Lung (tissue), 11 donors: ENCODE measurements at regions not wholly inside any gene's neighbourhood (a gene's known extent, or its start where the extent isn't known, plus 50 kb on each side); places are given as distances from the start of the nearest gene placed in this dataset.

Experiments
- ATAC-seq: fragments of 200-7000 bp; cut with Tn5 transposase; one replicate; pipeline ENCODE4 v1.9.1; 2020; ENCODE audit warnings: moderate number of reproducible peaks; ENCODE audit not compliant: insufficient read depth, low FRiP score
- DNase-seq, 3 donors: peaks; one replicate each; pipeline ENCODE4 v3.0.0-alpha.2; 2013 to 2017
- H3K27ac ChIP-seq, 2 donors: one replicate each; pipeline ENCODE4 v1.5.1; 2013; ENCODE audit warnings: mild to moderate bottlenecking in 2 of 2, moderate library complexity in 2 of 2, control low read depth in 1 of 2, inconsistent platforms in 1 of 2, low read depth in 1 of 2, low read length in 1 of 2
- H3K27me3 ChIP-seq, 3 donors: one replicate each; pipeline ENCODE4 v1.5.1; 2013; ENCODE audit warnings: low read length in 2 of 3; ENCODE audit not compliant: control insufficient read depth in 3 of 3, insufficient read depth in 3 of 3
- H3K36me3 ChIP-seq, 4 donors: one replicate each; pipeline ENCODE4 v1.5.1; 2013; ENCODE audit warnings: low read length in 4 of 4, mild to moderate bottlenecking in 1 of 4, moderate library complexity in 1 of 4; ENCODE audit not compliant: control insufficient read depth in 4 of 4, insufficient read depth in 4 of 4
- H3K4me1 ChIP-seq, 5 donors: one replicate each; pipeline ENCODE4 v1.5.1; 2013; ENCODE audit warnings: low read length in 5 of 5, mild to moderate bottlenecking in 2 of 5, moderate library complexity in 1 of 5; ENCODE audit not compliant: control insufficient read depth in 5 of 5, insufficient read depth in 5 of 5
- H3K4me3 ChIP-seq: one replicate; pipeline ENCODE4 v1.5.1; 2013; ENCODE audit warnings: mild to moderate bottlenecking, control low read depth, moderate library complexity
- H3K9ac ChIP-seq, 2 donors: one replicate each; pipeline ENCODE4 v1.5.1; 2013; ENCODE audit warnings: low read length in 2 of 2, control low read depth in 1 of 2; ENCODE audit not compliant: insufficient read depth in 1 of 2
- H3K9me3 ChIP-seq, 4 donors: one replicate each; pipeline ENCODE4 v1.5.1; 2013; ENCODE audit warnings: low read length in 3 of 4, mild to moderate bottlenecking in 1 of 4, moderate library complexity in 1 of 4; ENCODE audit not compliant: control insufficient read depth in 4 of 4, insufficient read depth in 3 of 4
- CTCF ChIP-seq: IDR thresholded peaks from 2 replicates; pipeline ENCODE4 v1.5.1; 2012; ENCODE audit warnings: mild to moderate bottlenecking; ENCODE audit errors: control extremely low read depth, extremely low read depth
- WGBS, 2 donors: extraction: QIAGEN DNeasy Blood & Tissue Kit; methylation state at CpG; one replicate each; pipeline ENCODE4 v1.1.7; 2013; 5-methylcytosine and 5-hydroxymethylcytosine counted together
- donor health status: control.
- donor health status: control.
- donor health status: Bipolar disorder and iron deficiency.
- donor health status: healthy.
- donor health status: DM: yes; HTN: yes; CAD: no.

- 84 to 94% methylated on average over 4 of the region's 4 CpGs for WGBS, 2 donors
- Histone ChIP-seq H3K4me3 (no peak overlapping the region), H3K27me3 (peaks cover 0 to 5% (median 0%) of the 10 kb centered on the region in 3 donors), H3K9ac (no peak overlapping the region), H3K36me3 (no peaks in the 10 kb centered on the region), H3K4me1 (no peaks in the 10 kb centered on the region), H3K9me3 (peaks cover 0 to 3% (median under 1%) of the 10 kb centered on the region in 4 donors), H3K27ac (no peak overlapping the region)
- ATAC-seq, result no peak
- no peak for TF ChIP-seq CTCF
- DNase-seq, result no peak
Observed at GRCh38 chr2:11057031-11057430, 98.2 kb upstream of the SLC66A3 start.

- peaks cover 0 to 3% (median under 1%) of the 10 kb centered on the region in 4 donors for H3K9me3 ChIP-seq
- WGBS, 2 donors, result 80 to 81% methylated on average over 5 of the region's 5 CpGs
- no peak overlapping the region for H3K9ac ChIP-seq
- DNase-seq (no peak), ATAC-seq (no peak)
- no peaks in the 10 kb centered on the region for H3K4me1 ChIP-seq
- no peak overlapping the region for H3K4me3 ChIP-seq
- H3K27ac ChIP-seq, result no peak overlapping the region
- peaks cover 0 to 5% (median 0%) of the 10 kb centered on the region in 3 donors for H3K27me3 ChIP-seq
- H3K36me3 ChIP-seq, result no peaks in the 10 kb centered on the region
- TF ChIP-seq CTCF, result no peak
Observed at GRCh38 chr2:11058129-11058528, 97.1 kb upstream of the SLC66A3 start.

- ATAC-seq (no peak), DNase-seq (no peak)
- Histone ChIP-seq H3K36me3 (no peaks in the 10 kb centered on the region), H3K27ac (no peak overlapping the region), H3K9ac (no peak overlapping the region), H3K4me1 (peaks cover 0 to 3% (median 0%) of the 10 kb centered on the region in 5 donors), H3K4me3 (no peak overlapping the region), H3K27me3 (peaks cover 0 to 6% (median 5%) of the 10 kb centered on the region in 3 donors), H3K9me3 (peaks cover 0 to 3% (median under 1%) of the 10 kb centered on the region in 4 donors)
- no peak for TF ChIP-seq CTCF
- 84 to 91% methylated on average over 3 of the region's 3 CpGs for WGBS, 2 donors
Observed at GRCh38 chr2:11060376-11061169, 94.7 kb upstream of the SLC66A3 start.
